Transverse colon (tissue), 4 donors: ENCODE measurements at regions not wholly inside any gene's neighbourhood (a gene's known extent, or its start where the extent isn't known, plus 50 kb on each side); places are given as distances from the start of the nearest gene placed in this dataset.

Experiments used
- DNase-seq: peaks from one replicate; pipeline ENCODE4 v3.0.0-alpha.2; 2019
- H3K27ac ChIP-seq, 4 donors: fragments of 200-600 bp; sonication (generic); 2 replicates each; pipeline ENCODE4 v1.5.1; 2016 to 2018; ENCODE audit warnings: inconsistent platforms in 4 of 4
- H3K27me3 ChIP-seq: fragments of 200-600 bp; sonication (generic); 2 replicates; pipeline ENCODE4 v1.5.1; 2017; ENCODE audit warnings: inconsistent platforms
- H3K36me3 ChIP-seq, 4 donors: fragments of 200-600 bp; sonication (generic); 2 replicates each; pipeline ENCODE4 v1.5.1; 2017 to 2019; ENCODE audit warnings: inconsistent platforms in 4 of 4
- H3K4me1 ChIP-seq, 4 donors: fragments of 200-600 bp; sonication (generic); 2 replicates each; pipeline ENCODE4 v1.5.1; 2017 to 2020; ENCODE audit warnings: inconsistent platforms in 4 of 4
- H3K4me3 ChIP-seq, 4 donors: fragments of 200-600 bp; sonication (generic); 1 replicate in 1 of 4; 2 replicates in 3 of 4; pipeline versions ENCODE4 v1.5.1 to v1.6.1; 2017 to 2019; ENCODE audit warnings: inconsistent platforms in 4 of 4
- H3K9me3 ChIP-seq, 2 donors: fragments of 200-600 bp; sonication (generic); 2 replicates each; pipeline ENCODE4 v1.5.1; 2017 to 2019; ENCODE audit warnings: inconsistent platforms in 2 of 2
- EP300 ChIP-seq: sonication (generic); formaldehyde crosslinking; IDR thresholded peaks from one replicate; pipeline ENCODE4 v1.6.1; 2017; ENCODE audit warnings: antibody characterized with exemption, low read depth
- POLR2A ChIP-seq: fragments of 450-650 bp; IDR thresholded peaks from one replicate; pipeline ENCODE4 v1.6.1; 2016; ENCODE audit warnings: antibody characterized with exemption, mild to moderate bottlenecking, moderate library complexity
- POLR2AphosphoS5 ChIP-seq, 3 donors: sonication (generic); formaldehyde crosslinking; IDR thresholded peaks; one replicate each; pipeline ENCODE4 v1.6.1; 2016; ENCODE audit warnings: antibody characterized with exemption in 3 of 3
- WGBS, 2 donors: methylation state at CpG; one replicate each; pipeline ENCODE4 v1.1.5; 2018; ENCODE audit warnings: low coverage in 1 of 2; 5-methylcytosine and 5-hydroxymethylcytosine counted together
- in situ Hi-C, 4 donors: fragments of 200-750 bp; cut with MboI; loops; one replicate each; pipeline versions ENCODE4 v1.15.0 to v1.15.1; 2017; ENCODE audit warnings: low sequenced_read_pairs in 3 of 4, low pct_ligation_motif_present in 1 of 4, low pct_unique_long_range_greater_than_20kb in 1 of 4
- intact Hi-C: fragments of 100-400 bp; cut with DNase I; formaldehyde crosslinking; loops from one replicate; pipeline ENCODE4 v1.15.1; 2023; ENCODE audit warnings: low total_unique reads
- TF ChIP-seq, protein P1 (sequence below), 5 experiments: fragments of 200-600 bp in 3 of 5; fragments of 450-650 bp in 2 of 5; sonication (generic) in 3 of 5; IDR thresholded peaks; 1 replicate in 2 of 5; 2 replicates in 3 of 5; pipeline ENCODE4 v1.5.1; 2016 to 2017; ENCODE audit warnings: antibody characterized with exemption in 5 of 5, inconsistent platforms in 3 of 5, mild to moderate bottlenecking in 2 of 5, moderate library complexity in 1 of 5

DNA sequence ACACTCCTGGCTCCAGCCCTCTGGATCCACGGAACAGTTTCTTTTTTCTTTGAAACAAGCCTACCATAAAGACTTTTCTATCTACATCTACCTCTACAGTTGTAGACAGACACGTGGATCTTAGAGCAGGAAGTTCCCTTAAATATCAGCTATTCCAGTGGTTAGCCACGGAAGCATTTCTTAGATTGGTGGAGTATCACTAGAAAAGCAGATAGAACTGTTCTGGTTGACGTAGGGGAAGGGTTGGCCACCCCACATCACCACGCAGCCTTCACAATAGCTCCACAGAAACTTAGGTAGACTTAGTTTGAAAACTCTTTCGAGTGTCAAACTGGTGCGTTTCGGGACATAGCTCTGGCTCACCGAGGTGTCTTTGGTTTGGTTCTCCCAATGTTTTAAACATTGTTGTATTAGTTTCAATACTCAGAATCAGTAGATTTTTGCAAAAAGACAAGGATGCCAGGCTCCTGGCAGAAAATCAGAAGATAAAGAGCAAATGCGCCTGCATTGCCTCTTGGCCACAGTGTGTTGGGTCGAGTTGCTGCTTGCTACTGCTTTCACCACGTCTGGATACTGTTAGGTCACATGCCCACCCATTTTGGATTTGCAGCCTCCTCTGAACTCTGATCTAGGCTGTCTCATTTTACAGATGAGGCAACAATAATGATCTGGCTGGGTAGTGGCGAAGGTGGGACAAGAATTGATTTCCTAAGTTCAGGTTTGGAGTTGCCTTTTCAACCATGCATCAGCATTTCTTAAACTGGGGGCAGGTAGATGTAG is 71.5 kb upstream of the DTNBP1 start:
- no peaks in the 10 kb centered on the region for H3K36me3 ChIP-seq
- H3K4me3 ChIP-seq: no peak overlapping the region
- no peak for DNase-seq
- H3K4me1 ChIP-seq: peaks cover 0 to 3% (median 0%) of the 10 kb centered on the region in 4 donors
- in situ Hi-C loops (no loop called here), intact Hi-C loops (no loop called here)
- 78 to 89% methylated on average over 9 to 13 of the region's 13 CpGs for WGBS, 2 donors
- H3K9me3 ChIP-seq: no peaks in the 10 kb centered on the region
- H3K27me3 ChIP-seq: no peaks in the 10 kb centered on the region
- TF ChIP-seq POLR2AphosphoS5 (IDR thresholded peaks at IDR 0.05): no peak
- TF ChIP-seq, protein P1, sequence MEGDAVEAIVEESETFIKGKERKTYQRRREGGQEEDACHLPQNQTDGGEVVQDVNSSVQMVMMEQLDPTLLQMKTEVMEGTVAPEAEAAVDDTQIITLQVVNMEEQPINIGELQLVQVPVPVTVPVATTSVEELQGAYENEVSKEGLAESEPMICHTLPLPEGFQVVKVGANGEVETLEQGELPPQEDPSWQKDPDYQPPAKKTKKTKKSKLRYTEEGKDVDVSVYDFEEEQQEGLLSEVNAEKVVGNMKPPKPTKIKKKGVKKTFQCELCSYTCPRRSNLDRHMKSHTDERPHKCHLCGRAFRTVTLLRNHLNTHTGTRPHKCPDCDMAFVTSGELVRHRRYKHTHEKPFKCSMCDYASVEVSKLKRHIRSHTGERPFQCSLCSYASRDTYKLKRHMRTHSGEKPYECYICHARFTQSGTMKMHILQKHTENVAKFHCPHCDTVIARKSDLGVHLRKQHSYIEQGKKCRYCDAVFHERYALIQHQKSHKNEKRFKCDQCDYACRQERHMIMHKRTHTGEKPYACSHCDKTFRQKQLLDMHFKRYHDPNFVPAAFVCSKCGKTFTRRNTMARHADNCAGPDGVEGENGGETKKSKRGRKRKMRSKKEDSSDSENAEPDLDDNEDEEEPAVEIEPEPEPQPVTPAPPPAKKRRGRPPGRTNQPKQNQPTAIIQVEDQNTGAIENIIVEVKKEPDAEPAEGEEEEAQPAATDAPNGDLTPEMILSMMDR (IDR thresholded peaks at IDR 0.05): no peak
- TF ChIP-seq EP300: no peak
- TF ChIP-seq POLR2A: no peak
- no peak overlapping the region for H3K27ac ChIP-seq

- DNase-seq: no peak
- WGBS, 2 donors: 84 to 91% methylated on average over 4 of the region's 4 CpGs
- TF ChIP-seq POLR2AphosphoS5 (IDR thresholded peaks at IDR 0.05) (no peak), EP300 (no peak)
- TF ChIP-seq, protein P1 (IDR thresholded peaks at IDR 0.05): no peak
- intact Hi-C loops (no loop called here), in situ Hi-C loops (no loop called here)
- Histone ChIP-seq H3K4me1 (peaks cover 0 to 8% (median 0%) of the 10 kb centered on the region in 4 donors), H3K27me3 (no peaks in the 10 kb centered on the region), H3K9me3 (no peaks in the 10 kb centered on the region), H3K4me3 (no peak overlapping the region), H3K36me3 (no peaks in the 10 kb centered on the region), H3K27ac (peak overlapping the region in 1 of 4 donors; percentile 26)
These were observed 68.1 kb upstream of the DTNBP1 start for GRCh38 chr6:15730922-15731321.

GRCh38 chr6:15730442-15730841 is 67.6 kb upstream of the DTNBP1 start:
- intact Hi-C loops (no loop called here), in situ Hi-C loops (no loop called here)
- H3K9me3 ChIP-seq: no peaks in the 10 kb centered on the region
- TF ChIP-seq POLR2A (no peak), EP300 (no peak), POLR2AphosphoS5 (IDR thresholded peaks at IDR 0.05) (no peak)
- TF ChIP-seq, protein P1 (IDR thresholded peaks at IDR 0.05): no peak
- 67 to 87% methylated on average over 1 to 6 of the region's 6 CpGs for WGBS, 2 donors
- H3K27me3 ChIP-seq: no peaks in the 10 kb centered on the region
- no peak overlapping the region for H3K4me3 ChIP-seq
- H3K4me1 ChIP-seq: peaks cover 0 to 8% (median 0%) of the 10 kb centered on the region in 4 donors
- H3K27ac ChIP-seq: peak overlapping the region in 1 of 4 donors; percentile 26
- no peaks in the 10 kb centered on the region for H3K36me3 ChIP-seq
- DNase-seq: no peak

DNA sequence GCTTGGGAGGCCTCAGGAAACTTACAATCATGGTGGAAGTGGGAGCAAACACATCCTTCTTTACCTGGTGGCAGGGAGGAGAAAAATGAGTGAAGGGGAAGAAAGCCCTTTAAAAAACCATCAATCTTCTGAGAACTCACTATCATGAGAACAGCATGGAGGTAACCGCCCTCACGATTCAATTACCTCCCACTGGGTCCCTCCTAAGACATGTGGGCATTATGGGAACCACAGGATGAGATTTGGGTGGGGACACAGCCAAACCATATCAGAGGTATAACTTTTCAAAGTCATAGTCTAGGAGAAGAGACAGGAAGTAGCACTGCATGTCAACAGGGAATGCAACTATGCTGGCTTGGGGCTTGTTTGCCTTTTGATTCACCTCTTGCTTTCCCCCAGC is 59.9 kb upstream of the DTNBP1 start:
- H3K27ac ChIP-seq: no peak overlapping the region
- no peaks in the 10 kb centered on the region for H3K4me1 ChIP-seq
- WGBS, 2 donors: 90% methylated on average over 2 of the region's 2 CpGs; no CpG with 5 or more reads in 1 of the 2 donors
- in situ Hi-C loops (no loop called here), intact Hi-C loops (no loop called here)
- no peaks in the 10 kb centered on the region for H3K27me3 ChIP-seq
- DNase-seq: no peak
- no peaks in the 10 kb centered on the region for H3K9me3 ChIP-seq
- no peak for TF ChIP-seq POLR2AphosphoS5 (IDR thresholded peaks at IDR 0.05)
- H3K36me3 ChIP-seq: no peaks in the 10 kb centered on the region
- no peak overlapping the region for H3K4me3 ChIP-seq

- Histone ChIP-seq H3K4me3 (no peak overlapping the region), H3K4me1 (no peaks in the 10 kb centered on the region), H3K27ac (no peak overlapping the region), H3K27me3 (no peaks in the 10 kb centered on the region), H3K9me3 (no peaks in the 10 kb centered on the region), H3K36me3 (no peaks in the 10 kb centered on the region)
- no peak for DNase-seq
- TF ChIP-seq POLR2AphosphoS5 (IDR thresholded peaks at IDR 0.05) (no peak), POLR2A (no peak), EP300 (no peak)
- TF ChIP-seq, protein P1 (IDR thresholded peaks at IDR 0.05): no peak
- intact Hi-C loops (no loop called here), in situ Hi-C loops (no loop called here)
- WGBS, 2 donors: 85 to 90% methylated on average over 2 of the region's 2 CpGs
These were observed 54.1 kb upstream of the DTNBP1 start for GRCh38 chr6:15716889-15717288.
